ENCODE measurements at regions not wholly inside any gene's neighbourhood (a gene's known extent, or its start where the extent isn't known, plus 50 kb on each side); places are given as distances from the start of the nearest gene placed in this dataset.

GRCh38 chr22:47452184-47452583 lies 689.7 kb downstream of the TBC1D22A start:
- intact Hi-C loops (cut with micrococcal nuclease): no loop called here
- no peak for TF ChIP-seq SMC3 (IDR thresholded peaks at IDR 0.05; ENCODE audit: low read depth, low read length)
- TF ChIP-seq MAFK (IDR thresholded peaks at IDR 0.05; ENCODE audit: low read depth, low read length): no peak
- no peak for TF ChIP-seq RAD21 (IDR thresholded peaks at IDR 0.05; ENCODE audit: low read length)
- TF ChIP-seq CEBPB (IDR thresholded peaks at IDR 0.05; ENCODE audit: low read depth, low read length): no peak
- Histone ChIP-seq H3K4me2 (ENCODE audit: low read depth, low read length) (no peak overlapping the region), H3K4me1 (ENCODE audit: control insufficient read depth, insufficient read depth, low read length) (no peaks in the 10 kb centered on the region), H2AK5ac (ENCODE audit: low read depth, low read length) (no peak overlapping the region), H4K8ac (ENCODE audit: low read depth in 2 of 2, low read length in 2 of 2) (no peak overlapping the region), H3K14ac (replicated peaks; ENCODE audit: low read depth, low read length) (no peak overlapping the region), H4K20me1 (ENCODE audit: insufficient read depth, low read length) (no peaks in the 10 kb centered on the region), H2AFZ (replicated peaks; ENCODE audit: low read length, poor library complexity) (no peak overlapping the region), H3K27ac (ENCODE audit: insufficient read depth, low read length) (no peak overlapping the region), H3K9me3 (ENCODE audit: control insufficient read depth, insufficient read depth, low read length) (peaks cover 58% of the 10 kb centered on the region), H3K23ac (ENCODE audit: low read depth, low read length) (no peak overlapping the region), H2BK120ac (ENCODE audit: low read depth, low read length) (no peak overlapping the region), H3K4ac (ENCODE audit: low read depth, low read length) (no peak overlapping the region), H2BK5ac (ENCODE audit: low read depth, low read length, poor library complexity, severe bottlenecking) (no peak overlapping the region), H3K9me1 (ENCODE audit: insufficient read depth, low read length) (no peaks in the 10 kb centered on the region), H3K4me3 (ENCODE audit: insufficient read depth, low read depth, low read length) (no peak overlapping the region), H3K56ac (ENCODE audit: extremely low read depth, insufficient read depth, low read length) (no peak overlapping the region), H3K18ac (ENCODE audit: low read depth, low read length) (no peak overlapping the region), H4K5ac (ENCODE audit: low read depth, low read length) (no peak overlapping the region), H3K79me1 (ENCODE audit: low read depth in 1 of 2, low read length in 2 of 2) (no peaks in the 10 kb centered on the region), H3K27me3 (ENCODE audit: control insufficient read depth, insufficient read depth, low read length) (no peaks in the 10 kb centered on the region), H4K91ac (ENCODE audit: insufficient read depth, low read depth, low read length) (no peak overlapping the region), H2BK20ac (ENCODE audit: low read depth, low read length) (no peak overlapping the region), H3K9ac (ENCODE audit: low read depth, low read length) (no peak overlapping the region), H3K36me3 (ENCODE audit: control insufficient read depth, insufficient read depth, low read length) (no peaks in the 10 kb centered on the region), H2AK9ac (replicated peaks; ENCODE audit: low read depth, low read length, poor library complexity) (no peak overlapping the region), H2BK15ac (ENCODE audit: low read depth, low read length) (no peak overlapping the region)
- dilution Hi-C loops (cut with HindIII; ENCODE audit: low sequenced_read_pairs, unreplicated experiment): no loop called here
- DNase-seq (no peak), ATAC-seq (ENCODE audit: low read depth) (no peak)
- ChIA-PET POLR2A (ENCODE audit: unreplicated experiment) (no interaction called here), CTCF (no interaction called here)
- in situ Hi-C loops (cut with MboI; ENCODE audit: low sequenced_read_pairs): no loop called here
- no CpG with 5 or more reads among the region's 2 CpGs for WGBS, 2 experiments (ENCODE audit: extremely low coverage in 2 of 2, insufficient read length in 1 of 2)
- BruUV-seq (replicated peaks): no TSS peak

All from IMR-90 (cell line).